Liver (tissue), 8 donors: ENCODE measurements at regions not wholly inside any gene's neighbourhood (a gene's known extent, or its start where the extent isn't known, plus 50 kb on each side); places are given as distances from the start of the nearest gene placed in this dataset.

Source experiments
- DNase-seq: peaks from one replicate; pipeline ENCODE4 v3.0.0-alpha.2; 2017; ENCODE audit warnings: low spot score
- H3K27ac ChIP-seq, 2 donors: one replicate each; pipeline ENCODE4 v1.7.0; 2013; ENCODE audit warnings: inconsistent platforms in 2 of 2, low read length in 2 of 2, control low read depth in 1 of 2, low read depth in 1 of 2, mild to moderate bottlenecking in 1 of 2
- H3K27me3 ChIP-seq, 4 donors: one replicate each; pipeline versions ENCODE4 v1.6.1 to v1.7.0; 2013; ENCODE audit warnings: low read length in 3 of 4, inconsistent platforms in 1 of 4, mild to moderate bottlenecking in 1 of 4, moderate library complexity in 1 of 4; ENCODE audit not compliant: control insufficient read depth in 4 of 4, insufficient read depth in 4 of 4
- H3K36me3 ChIP-seq, 4 donors: one replicate each; pipeline versions ENCODE4 v1.6.1 to v1.7.0; 2013; ENCODE audit warnings: low read length in 3 of 4, mild to moderate bottlenecking in 3 of 4, low read depth in 1 of 4, moderate library complexity in 1 of 4; ENCODE audit not compliant: control insufficient read depth in 4 of 4, insufficient read depth in 3 of 4
- H3K4me1 ChIP-seq, 4 donors: one replicate each; pipeline versions ENCODE4 v1.6.1 to v1.7.0; 2013; ENCODE audit warnings: low read length in 3 of 4, mild to moderate bottlenecking in 3 of 4, moderate library complexity in 1 of 4; ENCODE audit not compliant: control insufficient read depth in 4 of 4, insufficient read depth in 4 of 4
- H3K4me3 ChIP-seq, 3 donors: one replicate each; pipeline versions ENCODE4 v1.6.1 to v1.7.0; 2013; ENCODE audit warnings: low read length in 3 of 3, control low read depth in 1 of 3, low read depth in 1 of 3, mild to moderate bottlenecking in 1 of 3
- H3K9ac ChIP-seq, 2 donors: one replicate each; pipeline ENCODE4 v1.7.0; 2013; ENCODE audit warnings: low read length in 2 of 2, mild to moderate bottlenecking in 2 of 2, moderate library complexity in 2 of 2, control low read depth in 1 of 2, low read depth in 1 of 2
- H3K9me3 ChIP-seq, 4 donors: one replicate each; pipeline versions ENCODE4 v1.6.1 to v1.7.0; 2013; ENCODE audit warnings: low read length in 3 of 4; ENCODE audit not compliant: control insufficient read depth in 4 of 4
- EGR1 ChIP-seq, 2 donors: IDR thresholded peaks; 2 replicates each; pipeline ENCODE4 v1.6.1; 2016 to 2018; ENCODE audit warnings: antibody characterized with exemption in 2 of 2, low read depth in 2 of 2
- FOXA1 ChIP-seq: IDR thresholded peaks from 2 replicates; pipeline ENCODE4 v1.6.1; 2016; ENCODE audit warnings: antibody characterized with exemption
- FOXA2 ChIP-seq: IDR thresholded peaks from 2 replicates; pipeline ENCODE4 v1.6.1; 2016; ENCODE audit warnings: antibody characterized with exemption
- GABPA ChIP-seq, 2 donors: IDR thresholded peaks in 1 of 2; conservative IDR thresholded peaks in 1 of 2; 2 replicates each; pipeline ENCODE4 v1.6.1; 2016; ENCODE audit warnings: antibody characterized with exemption in 2 of 2, mild to moderate bottlenecking in 1 of 2, moderate library complexity in 1 of 2
- HNF4A ChIP-seq, 2 donors: conservative IDR thresholded peaks; 2 replicates each; pipeline ENCODE4 v1.6.1; 2016; ENCODE audit warnings: antibody characterized with exemption in 2 of 2, mild to moderate bottlenecking in 2 of 2
- HNF4G ChIP-seq: IDR thresholded peaks from 2 replicates; pipeline ENCODE4 v1.6.1; 2016; ENCODE audit warnings: antibody characterized with exemption
- JUND ChIP-seq, 2 donors: IDR thresholded peaks; 2 replicates each; pipeline ENCODE4 v1.6.1; 2016; ENCODE audit warnings: antibody characterized with exemption in 2 of 2
- NR2F2 ChIP-seq: IDR thresholded peaks from 2 replicates; pipeline ENCODE4 v1.6.1; 2016; ENCODE audit warnings: antibody characterized with exemption
- RAD21 ChIP-seq, 2 donors: IDR thresholded peaks; 2 replicates each; pipeline ENCODE4 v1.6.1; 2016; ENCODE audit warnings: antibody characterized with exemption in 2 of 2, mild to moderate bottlenecking in 2 of 2
- RXRA ChIP-seq, 2 donors: IDR thresholded peaks; 2 replicates each; pipeline ENCODE4 v1.6.1; 2017 to 2018; ENCODE audit warnings: antibody characterized with exemption in 2 of 2, mild to moderate bottlenecking in 1 of 2
- SP1 ChIP-seq: IDR thresholded peaks from 2 replicates; pipeline ENCODE4 v1.6.1; 2018; ENCODE audit warnings: antibody characterized with exemption, mild to moderate bottlenecking
- TAF1 ChIP-seq: conservative IDR thresholded peaks from 2 replicates; pipeline ENCODE4 v1.6.1; 2016; ENCODE audit warnings: antibody characterized with exemption, mild to moderate bottlenecking
- YY1 ChIP-seq: IDR thresholded peaks from 2 replicates; pipeline ENCODE4 v1.6.1; 2016; ENCODE audit warnings: antibody characterized with exemption, mild to moderate bottlenecking
- WGBS: extraction: QIAGEN DNeasy Blood & Tissue Kit; methylation state at CpG from one replicate; pipeline ENCODE4 v1.1.7; 2013; 5-methylcytosine and 5-hydroxymethylcytosine counted together
- TF ChIP-seq, protein P1 (sequence below): fragments of 150-350 bp; IDR thresholded peaks from 2 replicates; pipeline ENCODE4 v1.5.1; 2017; ENCODE audit warnings: improper control_type of control experiment, low read depth, low read length; ENCODE audit not compliant: missing input control
- TF ChIP-seq, protein P2 (sequence below): IDR thresholded peaks from 2 replicates; pipeline ENCODE4 v1.6.1; 2016; ENCODE audit warnings: antibody characterized with exemption
- TF ChIP-seq, protein P3 (sequence below): IDR thresholded peaks from 2 replicates; pipeline ENCODE4 v1.6.1; 2016; ENCODE audit warnings: antibody characterized with exemption, mild to moderate bottlenecking
- TF ChIP-seq, protein P4 (sequence below): IDR thresholded peaks from 2 replicates; pipeline ENCODE4 v1.6.1; 2016; ENCODE audit warnings: antibody characterized with exemption
- donor health status: healthy.
- donor health status: healthy.
- donor health status: healthy.
- donor health status: healthy.
- donor health status: healthy.

DNA sequence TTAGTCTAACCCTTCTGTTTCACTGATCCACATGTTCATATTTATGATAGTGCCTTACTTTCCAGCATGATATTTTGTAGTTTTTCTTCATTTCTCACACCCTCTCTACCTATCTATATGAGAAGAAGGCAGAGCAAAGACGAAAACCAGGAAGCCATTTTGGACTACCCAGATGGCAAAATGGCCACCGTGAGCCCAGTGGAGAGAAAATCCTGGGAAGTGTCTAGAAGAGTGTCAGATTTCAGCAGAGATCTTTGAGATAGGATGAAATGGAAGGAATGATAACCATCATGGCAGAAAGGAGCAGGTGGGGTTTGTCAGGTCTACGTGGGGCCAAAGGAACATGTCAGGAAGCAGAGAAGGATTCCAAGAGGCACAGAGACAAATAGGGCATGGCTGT is 84.0 kb upstream of the MYCN start:
- no peaks in the 10 kb centered on the region for H3K36me3 ChIP-seq
- no peak for DNase-seq
- no peak overlapping the region for H3K9ac ChIP-seq
- H3K9me3 ChIP-seq: no peaks in the 10 kb centered on the region
- no peak overlapping the region for H3K27ac ChIP-seq
- WGBS: 92% methylated on average over 3 of the region's 3 CpGs
- TF ChIP-seq HNF4A (conservative IDR thresholded peaks at IDR 0.05): no peak
- TF ChIP-seq EGR1 (IDR thresholded peaks at IDR 0.05; ENCODE audit: low read depth in 2 of 2): no peak
- TF ChIP-seq, protein P1, sequence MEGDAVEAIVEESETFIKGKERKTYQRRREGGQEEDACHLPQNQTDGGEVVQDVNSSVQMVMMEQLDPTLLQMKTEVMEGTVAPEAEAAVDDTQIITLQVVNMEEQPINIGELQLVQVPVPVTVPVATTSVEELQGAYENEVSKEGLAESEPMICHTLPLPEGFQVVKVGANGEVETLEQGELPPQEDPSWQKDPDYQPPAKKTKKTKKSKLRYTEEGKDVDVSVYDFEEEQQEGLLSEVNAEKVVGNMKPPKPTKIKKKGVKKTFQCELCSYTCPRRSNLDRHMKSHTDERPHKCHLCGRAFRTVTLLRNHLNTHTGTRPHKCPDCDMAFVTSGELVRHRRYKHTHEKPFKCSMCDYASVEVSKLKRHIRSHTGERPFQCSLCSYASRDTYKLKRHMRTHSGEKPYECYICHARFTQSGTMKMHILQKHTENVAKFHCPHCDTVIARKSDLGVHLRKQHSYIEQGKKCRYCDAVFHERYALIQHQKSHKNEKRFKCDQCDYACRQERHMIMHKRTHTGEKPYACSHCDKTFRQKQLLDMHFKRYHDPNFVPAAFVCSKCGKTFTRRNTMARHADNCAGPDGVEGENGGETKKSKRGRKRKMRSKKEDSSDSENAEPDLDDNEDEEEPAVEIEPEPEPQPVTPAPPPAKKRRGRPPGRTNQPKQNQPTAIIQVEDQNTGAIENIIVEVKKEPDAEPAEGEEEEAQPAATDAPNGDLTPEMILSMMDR: no peak
- TF ChIP-seq SP1: no peak
- no peak for TF ChIP-seq RAD21 (IDR thresholded peaks at IDR 0.05)
- no peak for TF ChIP-seq RXRA (IDR thresholded peaks at IDR 0.05)
- no peak for TF ChIP-seq NR2F2
- TF ChIP-seq HNF4G: no peak
- H3K27me3 ChIP-seq: no peaks in the 10 kb centered on the region
- peaks cover 0 to 10% (median 7%) of the 10 kb centered on the region in 4 donors for H3K4me1 ChIP-seq
- no peak overlapping the region for H3K4me3 ChIP-seq

DNA sequence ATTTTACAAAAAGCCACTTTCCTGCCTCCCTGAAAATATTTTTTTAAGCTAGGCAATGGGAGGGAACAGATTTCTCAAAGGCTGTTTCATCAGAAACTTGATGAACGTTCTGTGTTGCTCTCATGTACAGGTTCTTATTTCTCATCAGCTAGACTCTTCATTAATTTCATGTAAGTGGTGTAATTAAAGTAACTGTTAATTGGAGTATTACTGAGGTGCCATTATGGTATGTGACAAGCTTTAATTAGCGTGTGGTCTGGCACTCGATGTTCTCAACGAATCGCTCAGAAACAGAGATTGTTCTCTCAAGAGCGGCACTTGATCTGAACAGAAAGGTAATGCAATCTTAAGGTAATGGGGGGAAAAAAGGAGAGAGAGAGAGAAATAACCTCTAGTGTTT is 81.9 kb upstream of the MYCN start:
- Histone ChIP-seq H3K4me3 (no peak overlapping the region), H3K36me3 (no peaks in the 10 kb centered on the region), H3K9ac (no peak overlapping the region), H3K9me3 (no peaks in the 10 kb centered on the region), H3K27me3 (no peaks in the 10 kb centered on the region), H3K4me1 (peaks cover 0 to 15% (median 11%) of the 10 kb centered on the region in 4 donors), H3K27ac (no peak overlapping the region)
- WGBS: 97% methylated on average over 6 of the region's 6 CpGs
- DNase-seq: no peak
- no peak for TF ChIP-seq SP1
- TF ChIP-seq EGR1 (IDR thresholded peaks at IDR 0.05; ENCODE audit: low read depth in 2 of 2): no peak
- TF ChIP-seq GABPA (IDR thresholded peaks at IDR 0.05 in 1 of 2, conservative IDR thresholded peaks at IDR 0.05 in 1 of 2): no peak
- no peak for TF ChIP-seq NR2F2
- TF ChIP-seq, protein P2, sequence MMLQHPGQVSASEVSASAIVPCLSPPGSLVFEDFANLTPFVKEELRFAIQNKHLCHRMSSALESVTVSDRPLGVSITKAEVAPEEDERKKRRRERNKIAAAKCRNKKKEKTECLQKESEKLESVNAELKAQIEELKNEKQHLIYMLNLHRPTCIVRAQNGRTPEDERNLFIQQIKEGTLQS: no peak
- no peak for TF ChIP-seq FOXA1

DNA sequence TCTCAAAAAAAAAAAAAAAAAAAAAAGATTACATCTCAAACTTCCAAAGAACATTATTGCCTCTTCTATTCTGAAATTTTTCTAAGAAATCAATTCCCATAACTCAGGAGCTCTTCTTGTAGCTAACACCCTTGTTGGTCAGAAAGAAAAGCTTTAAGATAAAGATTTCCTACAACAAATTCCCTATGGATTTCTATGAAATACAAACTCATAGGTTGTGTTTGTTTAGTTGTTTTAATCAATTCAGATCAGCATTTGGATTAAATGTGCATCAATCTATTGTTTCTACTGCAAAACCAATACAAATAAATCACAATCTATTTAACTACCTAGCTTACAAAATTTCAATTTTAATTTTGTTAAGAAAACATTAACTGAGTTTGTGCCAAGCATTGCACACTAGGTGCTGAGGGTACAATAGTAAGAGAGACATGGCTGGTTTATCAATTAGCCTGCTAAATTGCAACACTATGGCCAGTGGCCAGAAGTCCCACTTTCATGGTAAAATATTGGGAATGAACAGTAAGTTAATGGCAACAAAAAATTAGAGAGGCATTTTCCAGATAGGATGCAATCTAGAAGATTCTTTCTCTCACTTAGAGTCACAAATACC is 80.2 kb upstream of the MYCN start:
- Histone ChIP-seq H3K27ac (no peak overlapping the region), H3K9ac (no peak overlapping the region), H3K9me3 (no peaks in the 10 kb centered on the region), H3K4me3 (no peak overlapping the region), H3K4me1 (peaks cover 0 to 15% (median 11%) of the 10 kb centered on the region in 4 donors), H3K27me3 (no peaks in the 10 kb centered on the region), H3K36me3 (no peaks in the 10 kb centered on the region)
- no peak for DNase-seq
- no peak for TF ChIP-seq GABPA (IDR thresholded peaks at IDR 0.05 in 1 of 2, conservative IDR thresholded peaks at IDR 0.05 in 1 of 2)
- no peak for TF ChIP-seq NR2F2
- no peak for TF ChIP-seq RAD21 (IDR thresholded peaks at IDR 0.05)
- no peak for TF ChIP-seq FOXA2
- no peak for TF ChIP-seq SP1
- TF ChIP-seq, protein P3, sequence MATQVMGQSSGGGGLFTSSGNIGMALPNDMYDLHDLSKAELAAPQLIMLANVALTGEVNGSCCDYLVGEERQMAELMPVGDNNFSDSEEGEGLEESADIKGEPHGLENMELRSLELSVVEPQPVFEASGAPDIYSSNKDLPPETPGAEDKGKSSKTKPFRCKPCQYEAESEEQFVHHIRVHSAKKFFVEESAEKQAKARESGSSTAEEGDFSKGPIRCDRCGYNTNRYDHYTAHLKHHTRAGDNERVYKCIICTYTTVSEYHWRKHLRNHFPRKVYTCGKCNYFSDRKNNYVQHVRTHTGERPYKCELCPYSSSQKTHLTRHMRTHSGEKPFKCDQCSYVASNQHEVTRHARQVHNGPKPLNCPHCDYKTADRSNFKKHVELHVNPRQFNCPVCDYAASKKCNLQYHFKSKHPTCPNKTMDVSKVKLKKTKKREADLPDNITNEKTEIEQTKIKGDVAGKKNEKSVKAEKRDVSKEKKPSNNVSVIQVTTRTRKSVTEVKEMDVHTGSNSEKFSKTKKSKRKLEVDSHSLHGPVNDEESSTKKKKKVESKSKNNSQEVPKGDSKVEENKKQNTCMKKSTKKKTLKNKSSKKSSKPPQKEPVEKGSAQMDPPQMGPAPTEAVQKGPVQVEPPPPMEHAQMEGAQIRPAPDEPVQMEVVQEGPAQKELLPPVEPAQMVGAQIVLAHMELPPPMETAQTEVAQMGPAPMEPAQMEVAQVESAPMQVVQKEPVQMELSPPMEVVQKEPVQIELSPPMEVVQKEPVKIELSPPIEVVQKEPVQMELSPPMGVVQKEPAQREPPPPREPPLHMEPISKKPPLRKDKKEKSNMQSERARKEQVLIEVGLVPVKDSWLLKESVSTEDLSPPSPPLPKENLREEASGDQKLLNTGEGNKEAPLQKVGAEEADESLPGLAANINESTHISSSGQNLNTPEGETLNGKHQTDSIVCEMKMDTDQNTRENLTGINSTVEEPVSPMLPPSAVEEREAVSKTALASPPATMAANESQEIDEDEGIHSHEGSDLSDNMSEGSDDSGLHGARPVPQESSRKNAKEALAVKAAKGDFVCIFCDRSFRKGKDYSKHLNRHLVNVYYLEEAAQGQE: no peak
- TF ChIP-seq, protein P4, sequence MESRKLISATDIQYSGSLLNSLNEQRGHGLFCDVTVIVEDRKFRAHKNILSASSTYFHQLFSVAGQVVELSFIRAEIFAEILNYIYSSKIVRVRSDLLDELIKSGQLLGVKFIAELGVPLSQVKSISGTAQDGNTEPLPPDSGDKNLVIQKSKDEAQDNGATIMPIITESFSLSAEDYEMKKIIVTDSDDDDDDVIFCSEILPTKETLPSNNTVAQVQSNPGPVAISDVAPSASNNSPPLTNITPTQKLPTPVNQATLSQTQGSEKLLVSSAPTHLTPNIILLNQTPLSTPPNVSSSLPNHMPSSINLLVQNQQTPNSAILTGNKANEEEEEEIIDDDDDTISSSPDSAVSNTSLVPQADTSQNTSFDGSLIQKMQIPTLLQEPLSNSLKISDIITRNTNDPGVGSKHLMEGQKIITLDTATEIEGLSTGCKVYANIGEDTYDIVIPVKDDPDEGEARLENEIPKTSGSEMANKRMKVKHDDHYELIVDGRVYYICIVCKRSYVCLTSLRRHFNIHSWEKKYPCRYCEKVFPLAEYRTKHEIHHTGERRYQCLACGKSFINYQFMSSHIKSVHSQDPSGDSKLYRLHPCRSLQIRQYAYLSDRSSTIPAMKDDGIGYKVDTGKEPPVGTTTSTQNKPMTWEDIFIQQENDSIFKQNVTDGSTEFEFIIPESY: no peak
- TF ChIP-seq RXRA (IDR thresholded peaks at IDR 0.05): no peak
- TF ChIP-seq, protein P1: no peak
- no peak for TF ChIP-seq TAF1
- TF ChIP-seq EGR1 (IDR thresholded peaks at IDR 0.05; ENCODE audit: low read depth in 2 of 2): no peak
- TF ChIP-seq JUND (IDR thresholded peaks at IDR 0.05): no peak
- no peak for TF ChIP-seq HNF4G
- TF ChIP-seq YY1: no peak
- TF ChIP-seq, protein P2: no peak
